ENCODE measurements at regions not wholly inside any gene's neighbourhood (a gene's known extent, or its start where the extent isn't known, plus 50 kb on each side); places are given as distances from the start of the nearest gene placed in this dataset.

DNA sequence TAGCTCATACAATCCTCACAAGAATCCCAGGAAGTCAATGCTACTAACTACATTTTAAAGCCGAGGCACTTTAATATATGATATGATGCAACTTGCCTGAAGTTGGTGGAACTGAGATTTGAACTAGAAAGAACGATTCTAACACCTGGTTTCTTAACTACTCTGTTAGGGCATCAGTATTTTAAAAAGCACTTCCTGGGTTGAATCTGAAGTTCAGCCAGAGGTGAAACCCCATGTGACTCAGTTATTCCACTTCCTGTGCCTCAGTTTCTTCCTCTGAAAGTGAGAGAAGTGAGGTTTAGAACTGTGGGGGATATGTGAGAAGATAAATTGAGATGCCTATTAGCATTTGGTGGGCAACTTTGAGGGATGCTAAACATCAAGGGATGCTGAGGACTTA is 129.4 kb upstream of the ANKFN1 start:
- TF ChIP-seq POLR2AphosphoS5 (IDR thresholded peaks at IDR 0.05) (no peak), TAF1 (IDR thresholded peaks at IDR 0.05; ENCODE audit: low read depth) (no peak)
- TF ChIP-seq, protein P1, sequence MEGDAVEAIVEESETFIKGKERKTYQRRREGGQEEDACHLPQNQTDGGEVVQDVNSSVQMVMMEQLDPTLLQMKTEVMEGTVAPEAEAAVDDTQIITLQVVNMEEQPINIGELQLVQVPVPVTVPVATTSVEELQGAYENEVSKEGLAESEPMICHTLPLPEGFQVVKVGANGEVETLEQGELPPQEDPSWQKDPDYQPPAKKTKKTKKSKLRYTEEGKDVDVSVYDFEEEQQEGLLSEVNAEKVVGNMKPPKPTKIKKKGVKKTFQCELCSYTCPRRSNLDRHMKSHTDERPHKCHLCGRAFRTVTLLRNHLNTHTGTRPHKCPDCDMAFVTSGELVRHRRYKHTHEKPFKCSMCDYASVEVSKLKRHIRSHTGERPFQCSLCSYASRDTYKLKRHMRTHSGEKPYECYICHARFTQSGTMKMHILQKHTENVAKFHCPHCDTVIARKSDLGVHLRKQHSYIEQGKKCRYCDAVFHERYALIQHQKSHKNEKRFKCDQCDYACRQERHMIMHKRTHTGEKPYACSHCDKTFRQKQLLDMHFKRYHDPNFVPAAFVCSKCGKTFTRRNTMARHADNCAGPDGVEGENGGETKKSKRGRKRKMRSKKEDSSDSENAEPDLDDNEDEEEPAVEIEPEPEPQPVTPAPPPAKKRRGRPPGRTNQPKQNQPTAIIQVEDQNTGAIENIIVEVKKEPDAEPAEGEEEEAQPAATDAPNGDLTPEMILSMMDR (IDR thresholded peaks at IDR 0.05; ENCODE audit: poor library complexity, severe bottlenecking), result no peak
- TF ChIP-seq, protein P2, sequence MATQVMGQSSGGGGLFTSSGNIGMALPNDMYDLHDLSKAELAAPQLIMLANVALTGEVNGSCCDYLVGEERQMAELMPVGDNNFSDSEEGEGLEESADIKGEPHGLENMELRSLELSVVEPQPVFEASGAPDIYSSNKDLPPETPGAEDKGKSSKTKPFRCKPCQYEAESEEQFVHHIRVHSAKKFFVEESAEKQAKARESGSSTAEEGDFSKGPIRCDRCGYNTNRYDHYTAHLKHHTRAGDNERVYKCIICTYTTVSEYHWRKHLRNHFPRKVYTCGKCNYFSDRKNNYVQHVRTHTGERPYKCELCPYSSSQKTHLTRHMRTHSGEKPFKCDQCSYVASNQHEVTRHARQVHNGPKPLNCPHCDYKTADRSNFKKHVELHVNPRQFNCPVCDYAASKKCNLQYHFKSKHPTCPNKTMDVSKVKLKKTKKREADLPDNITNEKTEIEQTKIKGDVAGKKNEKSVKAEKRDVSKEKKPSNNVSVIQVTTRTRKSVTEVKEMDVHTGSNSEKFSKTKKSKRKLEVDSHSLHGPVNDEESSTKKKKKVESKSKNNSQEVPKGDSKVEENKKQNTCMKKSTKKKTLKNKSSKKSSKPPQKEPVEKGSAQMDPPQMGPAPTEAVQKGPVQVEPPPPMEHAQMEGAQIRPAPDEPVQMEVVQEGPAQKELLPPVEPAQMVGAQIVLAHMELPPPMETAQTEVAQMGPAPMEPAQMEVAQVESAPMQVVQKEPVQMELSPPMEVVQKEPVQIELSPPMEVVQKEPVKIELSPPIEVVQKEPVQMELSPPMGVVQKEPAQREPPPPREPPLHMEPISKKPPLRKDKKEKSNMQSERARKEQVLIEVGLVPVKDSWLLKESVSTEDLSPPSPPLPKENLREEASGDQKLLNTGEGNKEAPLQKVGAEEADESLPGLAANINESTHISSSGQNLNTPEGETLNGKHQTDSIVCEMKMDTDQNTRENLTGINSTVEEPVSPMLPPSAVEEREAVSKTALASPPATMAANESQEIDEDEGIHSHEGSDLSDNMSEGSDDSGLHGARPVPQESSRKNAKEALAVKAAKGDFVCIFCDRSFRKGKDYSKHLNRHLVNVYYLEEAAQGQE (IDR thresholded peaks at IDR 0.05; ENCODE audit: borderline replicate concordance), result no peak
